ENCODE measurements at regions not wholly inside any gene's neighbourhood (a gene's known extent, or its start where the extent isn't known, plus 50 kb on each side); places are given as distances from the start of the nearest gene placed in this dataset.
"Not testable (repeated sequence)": the region's sequence is repeated elsewhere in the genome, so short reads cannot be mapped to it uniquely, and the experiment has no call there.

DNA sequence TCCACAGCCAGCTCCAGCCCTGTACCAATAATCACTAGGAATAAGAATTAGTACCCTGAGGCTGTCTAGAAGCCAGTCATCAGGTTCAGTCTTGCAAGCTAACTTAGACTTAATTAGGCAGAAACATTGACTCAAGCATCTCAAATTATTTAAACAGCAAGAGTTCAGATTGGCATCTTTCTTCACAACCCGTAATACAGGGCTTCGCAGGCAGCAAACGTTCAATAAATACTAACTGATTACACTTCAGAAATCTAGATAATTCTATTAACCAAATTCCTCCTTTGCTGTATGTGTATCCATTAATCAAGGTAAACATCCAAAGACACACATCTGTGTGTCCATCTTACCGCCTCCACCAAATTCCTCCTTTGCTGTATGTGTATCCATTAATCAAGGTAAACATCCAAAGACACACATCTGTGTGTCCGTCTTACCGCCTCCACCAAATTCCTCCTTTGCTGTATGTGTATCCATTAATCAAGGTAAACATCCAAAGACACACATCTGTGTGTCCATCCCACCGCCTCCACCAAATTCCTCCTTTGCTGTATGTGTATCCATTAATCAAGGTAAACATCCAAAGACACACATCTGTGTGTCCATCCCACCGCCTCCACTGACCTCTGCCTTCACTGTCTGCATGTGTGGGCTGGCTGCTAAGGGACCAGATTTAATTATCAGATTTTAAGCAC is 158.9 kb downstream of the SUCLG1 start:
- TF ChIP-seq, protein P1, sequence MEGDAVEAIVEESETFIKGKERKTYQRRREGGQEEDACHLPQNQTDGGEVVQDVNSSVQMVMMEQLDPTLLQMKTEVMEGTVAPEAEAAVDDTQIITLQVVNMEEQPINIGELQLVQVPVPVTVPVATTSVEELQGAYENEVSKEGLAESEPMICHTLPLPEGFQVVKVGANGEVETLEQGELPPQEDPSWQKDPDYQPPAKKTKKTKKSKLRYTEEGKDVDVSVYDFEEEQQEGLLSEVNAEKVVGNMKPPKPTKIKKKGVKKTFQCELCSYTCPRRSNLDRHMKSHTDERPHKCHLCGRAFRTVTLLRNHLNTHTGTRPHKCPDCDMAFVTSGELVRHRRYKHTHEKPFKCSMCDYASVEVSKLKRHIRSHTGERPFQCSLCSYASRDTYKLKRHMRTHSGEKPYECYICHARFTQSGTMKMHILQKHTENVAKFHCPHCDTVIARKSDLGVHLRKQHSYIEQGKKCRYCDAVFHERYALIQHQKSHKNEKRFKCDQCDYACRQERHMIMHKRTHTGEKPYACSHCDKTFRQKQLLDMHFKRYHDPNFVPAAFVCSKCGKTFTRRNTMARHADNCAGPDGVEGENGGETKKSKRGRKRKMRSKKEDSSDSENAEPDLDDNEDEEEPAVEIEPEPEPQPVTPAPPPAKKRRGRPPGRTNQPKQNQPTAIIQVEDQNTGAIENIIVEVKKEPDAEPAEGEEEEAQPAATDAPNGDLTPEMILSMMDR (conservative IDR thresholded peaks at IDR 0.05; ENCODE audit: low read depth, low read length), result not testable (repeated sequence)
- TF ChIP-seq EZH2 (IDR thresholded peaks at IDR 0.05; ENCODE audit: borderline replicate concordance, low read depth, low read length, poor library complexity, severe bottlenecking), result not testable (repeated sequence)

Data from A673 (cell line).